ENCODE measurements at regions not wholly inside any gene's neighbourhood (a gene's known extent, or its start where the extent isn't known, plus 50 kb on each side); places are given as distances from the start of the nearest gene placed in this dataset.

GRCh38 chr4:159042097-159042605 is 60.7 kb upstream of the RAPGEF2 start:
- no peak for TF ChIP-seq CTCF (IDR thresholded peaks at IDR 0.05)
- intact Hi-C loops (cut with DNase I; ENCODE audit: low total_unique reads): no loop called here
- Histone ChIP-seq H3K4me1 (no peaks in the 10 kb centered on the region), H3K4me3 (no peak overlapping the region), H3K27me3 (no peaks in the 10 kb centered on the region), H3K9me3 (no peaks in the 10 kb centered on the region), H3K36me3 (no peaks in the 10 kb centered on the region), H3K27ac (no peak overlapping the region)
- no peak for DNase-seq

GRCh38 chr4:159042868-159043267 is 60.0 kb upstream of the RAPGEF2 start:
- no peaks in the 10 kb centered on the region for H3K36me3 ChIP-seq
- H3K4me3 ChIP-seq: no peak overlapping the region
- intact Hi-C loops (cut with DNase I; ENCODE audit: low total_unique reads): no loop called here
- no peaks in the 10 kb centered on the region for H3K9me3 ChIP-seq
- H3K27me3 ChIP-seq: no peaks in the 10 kb centered on the region
- no peak for DNase-seq
- H3K27ac ChIP-seq: no peak overlapping the region
- TF ChIP-seq POLR2A (IDR thresholded peaks at IDR 0.05) (no peak), CTCF (IDR thresholded peaks at IDR 0.05) (no peak)
- no peaks in the 10 kb centered on the region for H3K4me1 ChIP-seq

- TF ChIP-seq CTCF (IDR thresholded peaks at IDR 0.05) (no peak), POLR2A (IDR thresholded peaks at IDR 0.05) (no peak)
- Histone ChIP-seq H3K36me3 (no peaks in the 10 kb centered on the region), H3K27ac (no peak overlapping the region), H3K9me3 (no peaks in the 10 kb centered on the region), H3K27me3 (no peaks in the 10 kb centered on the region), H3K4me1 (no peaks in the 10 kb centered on the region), H3K4me3 (no peak overlapping the region)
- intact Hi-C loops (cut with DNase I; ENCODE audit: low total_unique reads): no loop called here
- DNase-seq: no peak
These were observed 59.0 kb upstream of the RAPGEF2 start for GRCh38 chr4:159043861-159044260.

- no peaks in the 10 kb centered on the region for H3K4me1 ChIP-seq
- H3K27ac ChIP-seq: no peak overlapping the region
- TF ChIP-seq POLR2A (IDR thresholded peaks at IDR 0.05): no peak
- TF ChIP-seq CTCF (IDR thresholded peaks at IDR 0.05): no peak
- no peak overlapping the region for H3K4me3 ChIP-seq
- H3K27me3 ChIP-seq: no peaks in the 10 kb centered on the region
- H3K36me3 ChIP-seq: no peaks in the 10 kb centered on the region
- no peaks in the 10 kb centered on the region for H3K9me3 ChIP-seq
- no peak for DNase-seq
- intact Hi-C loops (cut with DNase I; ENCODE audit: low total_unique reads): no loop called here
These were observed 57.6 kb upstream of the RAPGEF2 start for GRCh38 chr4:159045321-159045720.

GRCh38 chr4:159046683-159047082 is 56.2 kb upstream of the RAPGEF2 start:
- Histone ChIP-seq H3K36me3 (no peaks in the 10 kb centered on the region), H3K27ac (no peak overlapping the region), H3K27me3 (no peaks in the 10 kb centered on the region), H3K4me3 (no peak overlapping the region), H3K9me3 (no peaks in the 10 kb centered on the region), H3K4me1 (no peaks in the 10 kb centered on the region)
- TF ChIP-seq CTCF (IDR thresholded peaks at IDR 0.05) (no peak), POLR2A (IDR thresholded peaks at IDR 0.05) (no peak)
- intact Hi-C loops (cut with DNase I; ENCODE audit: low total_unique reads): no loop called here
- no peak for DNase-seq

Data from uterus (tissue), 3 donors.